B cell (primary cell): ENCODE measurements at regions not wholly inside any gene's neighbourhood (a gene's known extent, or its start where the extent isn't known, plus 50 kb on each side); places are given as distances from the start of the nearest gene placed in this dataset.

ENCODE experiments used
- ATAC-seq: fragments of 200-7000 bp; cut with Tn5 transposase; one replicate; pipeline ENCODE4 v1.10.0; 2021; ENCODE audit warnings: low read depth, mild to moderate bottlenecking, moderate number of reproducible peaks, moderate library complexity
- CTCF ChIA-PET: fragments of 350-600 bp; sonication (Branson Sonifier 250); formaldehyde crosslinking; loops from one replicate; lab custom pipeline; 2021; ENCODE audit warnings: antibody characterized with exemption, inconsistent platforms; lab: Charles Lee
- POLR2A ChIA-PET: fragments of 350-600 bp; sonication (Branson Sonifier 250); formaldehyde crosslinking; loops from one replicate; lab custom pipeline; 2021; ENCODE audit warnings: antibody characterized with exemption; lab: Charles Lee
- DNase-seq: peaks from one replicate; pipeline ENCODE4 v3.0.0; 2013
- H2AFZ ChIP-seq: 2 replicates; pipeline ENCODE4 v1.6.1; 2012; ENCODE audit warnings: mild to moderate bottlenecking, low read depth, low read length; ENCODE audit not compliant: insufficient read depth, poor library complexity, severe bottlenecking
- H3K27ac ChIP-seq, 2 donors: 1 replicate in 1 of 2; 2 replicates in 1 of 2; pipeline ENCODE4 v1.5.1; 2012 to 2013; ENCODE audit warnings: low read length in 2 of 2, mild to moderate bottlenecking in 2 of 2, moderate library complexity in 1 of 2
- H3K27me3 ChIP-seq, 4 experiments: fragments of 200-600 bp in 1 of 4; sonication (generic) in 1 of 4; replicated peaks in 1 of 4; 1 replicate in 2 of 4; 2 replicates in 2 of 4; pipeline versions ENCODE4 v1.6.1 to v1.7.0; 2013 to 2016; ENCODE audit warnings: low read length in 3 of 4, mild to moderate bottlenecking in 2 of 4, mixed read lengths in 1 of 4, moderate library complexity in 1 of 4; ENCODE audit not compliant: insufficient read depth in 4 of 4, control insufficient read depth in 3 of 4; ENCODE audit errors: control extremely low read depth in 1 of 4
- H3K36me3 ChIP-seq, 2 experiments: replicated peaks in 1 of 2; 1 replicate in 1 of 2; 2 replicates in 1 of 2; pipeline versions ENCODE4 v1.6.1 to v1.7.1; 2013; ENCODE audit warnings: low read length in 1 of 2; ENCODE audit not compliant: insufficient read depth in 2 of 2, control insufficient read depth in 1 of 2; ENCODE audit errors: control extremely low read depth in 1 of 2, extremely low read depth in 1 of 2
- H3K4me1 ChIP-seq, 2 donors: fragments of 200-600 bp in 1 of 2; sonication (generic) in 1 of 2; 1 replicate in 1 of 2; 2 replicates in 1 of 2; pipeline versions ENCODE4 v1.5.1 to v1.6.1; 2013 to 2017; ENCODE audit warnings: low read length in 2 of 2; ENCODE audit not compliant: control insufficient read depth in 2 of 2, insufficient read depth in 2 of 2
- H3K4me2 ChIP-seq: replicated peaks from 2 replicates; pipeline ENCODE3; 2012; ENCODE audit warnings: mild to moderate bottlenecking, low read depth, low read length; ENCODE audit not compliant: poor library complexity, severe bottlenecking
- H3K4me3 ChIP-seq, 5 experiments: fragments of 200-600 bp in 1 of 5; sonication (generic) in 1 of 5; 1 replicate in 3 of 5; 2 replicates in 2 of 5; pipeline versions ENCODE4 v1.5.1 to v1.7.0; 2011 to 2016; ENCODE audit warnings: low read length in 4 of 5, mild to moderate bottlenecking in 4 of 5, low read depth in 2 of 5, control low read depth in 1 of 5, moderate library complexity in 1 of 5; ENCODE audit not compliant: insufficient read depth in 1 of 5; ENCODE audit errors: control extremely low read depth in 1 of 5, extremely low read depth in 1 of 5
- H3K79me2 ChIP-seq: fragments of 200-600 bp; sonication (generic); one replicate; pipeline ENCODE4 v1.6.0; 2016; ENCODE audit warnings: low read length; ENCODE audit not compliant: control insufficient read depth, insufficient read depth
- H3K9ac ChIP-seq: fragments of 200-600 bp; sonication (generic); 2 replicates; pipeline ENCODE4 v1.6.1; 2017; ENCODE audit warnings: mild to moderate bottlenecking, low read length, moderate library complexity
- H3K9me3 ChIP-seq, 3 donors: one replicate each; pipeline versions ENCODE4 v1.6.1 to v1.7.1; 2013; ENCODE audit warnings: low read length in 2 of 3; ENCODE audit not compliant: control insufficient read depth in 2 of 3, insufficient read depth in 1 of 3; ENCODE audit errors: control extremely low read depth in 1 of 3
- H4K20me1 ChIP-seq: 2 replicates; pipeline ENCODE4 v1.6.0; 2012; ENCODE audit warnings: mild to moderate bottlenecking, low read length; ENCODE audit not compliant: insufficient read depth, control insufficient read depth, poor library complexity, severe bottlenecking
- H3K27ac Mint-ChIP-seq: one replicate; pipeline ENCODE4 v1.8.0; 2021; ENCODE audit warnings: mixed read lengths
- H3K27me3 Mint-ChIP-seq: one replicate; pipeline ENCODE4 v1.8.0; 2021; ENCODE audit warnings: mixed read lengths
- H3K4me1 Mint-ChIP-seq: one replicate; pipeline ENCODE4 v1.8.0; 2021; ENCODE audit warnings: mixed read lengths
- H3K4me3 Mint-ChIP-seq: one replicate; pipeline ENCODE4 v1.8.0; 2021; ENCODE audit warnings: mixed read lengths
- H3K9me3 Mint-ChIP-seq: one replicate; pipeline ENCODE4 v1.8.0; 2022; ENCODE audit warnings: mixed read lengths; ENCODE audit not compliant: insufficient read depth
- EZH2 ChIP-seq: IDR thresholded peaks from 2 replicates; pipeline ENCODE4 v1.6.1; 2012; ENCODE audit warnings: borderline replicate concordance, low read depth, mild to moderate bottlenecking, moderate library complexity, low read length; ENCODE audit not compliant: insufficient read depth, poor library complexity, severe bottlenecking
- WGBS: methylation state at CpG from one replicate; pipeline ENCODE4 v1.1.5; 2013; ENCODE audit warnings: missing lambda C conversion rate; ENCODE audit not compliant: insufficient coverage; 5-methylcytosine and 5-hydroxymethylcytosine counted together
- intact Hi-C: fragments of 100-400 bp; cut with micrococcal nuclease; formaldehyde crosslinking; loops from one replicate; pipeline ENCODE4 v1.10.0; 2022
- TF ChIP-seq, protein P1 (sequence below): fragments of 200-600 bp; IDR thresholded peaks from one replicate; pipeline ENCODE4 v1.8.0; 2022; ENCODE audit warnings: antibody characterized with exemption, mild to moderate bottlenecking

DNA sequence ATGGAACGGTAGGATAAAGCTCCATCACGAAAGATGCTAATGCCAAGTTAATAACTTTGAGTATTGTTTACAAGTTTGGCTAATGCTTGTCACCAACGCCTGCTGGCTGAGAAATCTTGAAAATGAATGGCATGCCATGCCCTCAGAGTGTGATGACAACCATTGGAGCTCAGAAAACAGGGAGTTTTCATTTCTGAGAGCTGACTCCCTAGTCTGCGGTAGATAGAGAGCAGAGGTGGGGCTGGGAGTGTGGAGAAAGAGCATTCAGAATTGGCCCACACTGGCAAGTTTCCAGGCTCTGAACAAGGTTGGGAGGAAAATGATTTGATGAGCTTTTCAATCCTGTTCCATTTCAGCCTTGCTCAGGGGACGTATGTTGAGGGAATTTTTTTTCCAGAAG is 183.9 kb downstream of the CPEB2 start:
- Histone ChIP-seq H3K27me3 (no peaks in the 10 kb centered on the region), H3K36me3 (no peaks in the 10 kb centered on the region), H3K4me3 (no peak overlapping the region), H3K4me1 (no peaks in the 10 kb centered on the region), H3K4me2 (no peak overlapping the region), H3K9me3 (no peaks in the 10 kb centered on the region), H2AFZ (no peak overlapping the region), H3K79me2 (no peaks in the 10 kb centered on the region), H4K20me1 (no peaks in the 10 kb centered on the region), H3K27ac (no peak overlapping the region), H3K9ac (no peak overlapping the region)
- Mint-ChIP-seq H3K27me3 (peaks cover 3% of the 10 kb centered on the region), H3K9me3 (no peaks in the 10 kb centered on the region), H3K27ac (no peak overlapping the region), H3K4me3 (no peak overlapping the region), H3K4me1 (peaks cover 11% of the 10 kb centered on the region)
- POLR2A ChIA-PET, result no interaction called here
- ATAC-seq (no peak), DNase-seq (no peak)
- CTCF ChIA-PET, result no interaction called here
- intact Hi-C loops, result no loop called here
- TF ChIP-seq, protein P1, sequence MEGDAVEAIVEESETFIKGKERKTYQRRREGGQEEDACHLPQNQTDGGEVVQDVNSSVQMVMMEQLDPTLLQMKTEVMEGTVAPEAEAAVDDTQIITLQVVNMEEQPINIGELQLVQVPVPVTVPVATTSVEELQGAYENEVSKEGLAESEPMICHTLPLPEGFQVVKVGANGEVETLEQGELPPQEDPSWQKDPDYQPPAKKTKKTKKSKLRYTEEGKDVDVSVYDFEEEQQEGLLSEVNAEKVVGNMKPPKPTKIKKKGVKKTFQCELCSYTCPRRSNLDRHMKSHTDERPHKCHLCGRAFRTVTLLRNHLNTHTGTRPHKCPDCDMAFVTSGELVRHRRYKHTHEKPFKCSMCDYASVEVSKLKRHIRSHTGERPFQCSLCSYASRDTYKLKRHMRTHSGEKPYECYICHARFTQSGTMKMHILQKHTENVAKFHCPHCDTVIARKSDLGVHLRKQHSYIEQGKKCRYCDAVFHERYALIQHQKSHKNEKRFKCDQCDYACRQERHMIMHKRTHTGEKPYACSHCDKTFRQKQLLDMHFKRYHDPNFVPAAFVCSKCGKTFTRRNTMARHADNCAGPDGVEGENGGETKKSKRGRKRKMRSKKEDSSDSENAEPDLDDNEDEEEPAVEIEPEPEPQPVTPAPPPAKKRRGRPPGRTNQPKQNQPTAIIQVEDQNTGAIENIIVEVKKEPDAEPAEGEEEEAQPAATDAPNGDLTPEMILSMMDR, result no peak
- WGBS, result 93% methylated on average over 5 of the region's 5 CpGs

DNA sequence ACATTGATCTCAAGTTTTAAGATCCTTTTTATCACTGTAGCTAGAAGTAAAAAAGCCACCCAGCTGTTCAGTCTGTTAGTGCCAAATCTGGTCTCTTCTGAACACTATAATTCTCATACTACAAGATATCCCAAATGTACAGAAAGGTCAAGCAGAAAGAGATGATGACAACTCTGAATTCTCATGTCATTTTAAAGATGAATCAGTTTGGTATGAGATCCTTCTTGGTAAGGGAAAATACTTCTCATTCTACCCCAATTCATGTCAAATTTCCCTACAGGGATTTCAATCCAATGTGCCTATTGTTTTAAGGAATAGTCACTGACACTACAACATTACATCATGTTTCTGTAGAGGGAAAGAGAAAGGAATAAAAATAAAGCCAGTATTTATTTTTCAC is 184.5 kb downstream of the CPEB2 start:
- TF ChIP-seq EZH2, result no peak
- TF ChIP-seq, protein P1, result no peak
- no peak for ATAC-seq
- POLR2A ChIA-PET, result no interaction called here

More for the DNA sequence above, 184.5 kb downstream of the CPEB2 start:
- intact Hi-C loops, result no loop called here
- no peaks in the 10 kb centered on the region for H3K9me3 ChIP-seq
- no peaks in the 10 kb centered on the region for H3K36me3 ChIP-seq
- no peaks in the 10 kb centered on the region for H3K79me2 ChIP-seq
- Mint-ChIP-seq H3K9me3 (no peaks in the 10 kb centered on the region), H3K27me3 (peaks cover 7% of the 10 kb centered on the region), H3K4me1 (peaks cover 11% of the 10 kb centered on the region), H3K4me3 (no peak overlapping the region), H3K27ac (no peak overlapping the region)
- no peak overlapping the region for H3K9ac ChIP-seq
- no peak overlapping the region for H2AFZ ChIP-seq
- CTCF ChIA-PET, result no interaction called here
- H3K4me3 ChIP-seq, result no peak overlapping the region
- H3K4me1 ChIP-seq, result no peaks in the 10 kb centered on the region
- no peaks in the 10 kb centered on the region for H4K20me1 ChIP-seq
- H3K4me2 ChIP-seq, result no peak overlapping the region
- DNase-seq, result no peak
- no peaks in the 10 kb centered on the region for H3K27me3 ChIP-seq
- H3K27ac ChIP-seq, result no peak overlapping the region
